Kidney epithelial cell (primary cell): ENCODE measurements at regions not wholly inside any gene's neighbourhood (a gene's known extent, or its start where the extent isn't known, plus 50 kb on each side); places are given as distances from the start of the nearest gene placed in this dataset.
"Not testable (repeated sequence)": the region's sequence is repeated elsewhere in the genome, so short reads cannot be mapped to it uniquely, and the experiment has no call there.

ENCODE experiments used
- DNase-seq: peaks from one replicate; pipeline ENCODE4 v3.0.0-alpha.2; 2010; ENCODE audit warnings: low read depth
- H3K27me3 ChIP-seq: 2 replicates; pipeline ENCODE4 v1.6.0; 2011; ENCODE audit warnings: low read length; ENCODE audit not compliant: control insufficient read depth, insufficient read depth
- H3K36me3 ChIP-seq: 2 replicates; pipeline ENCODE4 v1.5.1; 2011; ENCODE audit warnings: low read length; ENCODE audit not compliant: control insufficient read depth, insufficient read depth
- H3K4me3 ChIP-seq: 2 replicates; pipeline ENCODE4 v1.5.1; 2011; ENCODE audit warnings: low read depth, mild to moderate bottlenecking, control low read depth, low read length
- CTCF ChIP-seq: IDR thresholded peaks from 2 replicates; pipeline ENCODE4 v1.5.1; 2011; ENCODE audit warnings: mild to moderate bottlenecking, moderate library complexity, low read length, control low read depth, inconsistent platforms; ENCODE audit not compliant: insufficient read depth, poor library complexity, severe bottlenecking

GRCh38 chr1:220966041-220966440 lies 86.8 kb downstream of the HLX start:
- Histone ChIP-seq H3K27me3 (no peaks in the 10 kb centered on the region), H3K36me3 (no peaks in the 10 kb centered on the region), H3K4me3 (no peak overlapping the region)
- no peak for DNase-seq
- no peak for TF ChIP-seq CTCF

DNA sequence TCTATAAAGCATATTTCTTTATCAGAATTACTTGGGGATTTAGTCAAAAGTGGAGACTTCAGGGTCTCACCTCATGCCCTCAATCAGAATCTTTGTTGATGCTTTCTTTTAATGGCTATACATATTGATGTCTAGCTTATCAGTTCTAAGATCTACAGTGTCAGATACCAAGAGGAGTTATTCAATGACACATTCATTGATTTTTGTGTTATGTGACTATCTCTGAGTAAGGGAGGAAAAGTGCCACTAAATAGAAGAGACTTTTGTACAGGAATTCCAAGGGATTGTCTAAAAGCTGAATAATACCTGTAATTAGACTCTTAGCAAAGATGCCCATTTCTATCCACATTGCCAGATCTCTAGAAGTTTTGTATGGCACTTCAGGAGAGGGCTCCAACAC lies 87.2 kb downstream of the HLX start:
- H3K36me3 ChIP-seq, result no peaks in the 10 kb centered on the region
- DNase-seq, result no peak
- no peak overlapping the region for H3K4me3 ChIP-seq
- H3K27me3 ChIP-seq, result no peaks in the 10 kb centered on the region
- no peak for TF ChIP-seq CTCF

- no peak for DNase-seq
- TF ChIP-seq CTCF, result no peak
- no peaks in the 10 kb centered on the region for H3K36me3 ChIP-seq
- no peak overlapping the region for H3K4me3 ChIP-seq
- H3K27me3 ChIP-seq, result no peaks in the 10 kb centered on the region
Measured at GRCh38 chr1:220966881-220967611, 87.8 kb downstream of the HLX start.

DNA sequence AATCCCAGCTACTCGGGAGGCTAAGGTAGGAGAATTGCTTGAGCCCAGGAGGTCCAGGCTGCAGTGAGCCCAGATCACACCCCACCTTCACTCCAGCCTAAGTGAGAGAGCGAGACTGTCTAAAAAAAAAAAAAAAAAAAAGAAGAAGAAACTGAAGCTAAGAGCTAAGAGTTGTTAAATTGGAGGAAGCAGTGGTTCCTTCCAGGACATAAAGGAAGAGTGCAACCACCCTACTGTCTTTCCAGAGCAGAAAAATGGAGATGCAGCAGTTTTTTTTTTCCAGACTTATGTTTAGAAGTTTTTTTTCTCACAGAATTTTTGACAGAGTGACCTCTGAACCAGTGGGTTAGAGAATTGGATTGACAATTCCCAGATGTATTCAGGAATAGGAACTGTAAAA lies 88.7 kb downstream of the HLX start:
- Histone ChIP-seq H3K36me3 (no peaks in the 10 kb centered on the region), H3K27me3 (no peaks in the 10 kb centered on the region), H3K4me3 (no peak overlapping the region)
- no peak for TF ChIP-seq CTCF
- DNase-seq, result no peak

- not testable (repeated sequence) for H3K4me3 ChIP-seq, H3K36me3 ChIP-seq, DNase-seq, H3K27me3 ChIP-seq
Measured at GRCh38 chr1:220969281-220969680, 90.0 kb downstream of the HLX start.

- no peak overlapping the region for H3K4me3 ChIP-seq
- no peak for DNase-seq
- no peak for TF ChIP-seq CTCF
- H3K36me3 ChIP-seq, result no peaks in the 10 kb centered on the region
- no peaks in the 10 kb centered on the region for H3K27me3 ChIP-seq
Measured at GRCh38 chr1:220970311-220970710, 91.1 kb downstream of the HLX start.
